HG03432 (cell line): ENCODE measurements at regions not wholly inside any gene's neighbourhood (a gene's known extent, or its start where the extent isn't known, plus 50 kb on each side); places are given as distances from the start of the nearest gene placed in this dataset.

Experiments used
- ATAC-seq: cut with Tn5 transposase; IDR thresholded peaks from one replicate; pipeline ENCODE4 v1.9.1; 2021; ENCODE audit warnings: mild to moderate bottlenecking, moderate library complexity; ENCODE audit not compliant: unreplicated experiment

DNA sequence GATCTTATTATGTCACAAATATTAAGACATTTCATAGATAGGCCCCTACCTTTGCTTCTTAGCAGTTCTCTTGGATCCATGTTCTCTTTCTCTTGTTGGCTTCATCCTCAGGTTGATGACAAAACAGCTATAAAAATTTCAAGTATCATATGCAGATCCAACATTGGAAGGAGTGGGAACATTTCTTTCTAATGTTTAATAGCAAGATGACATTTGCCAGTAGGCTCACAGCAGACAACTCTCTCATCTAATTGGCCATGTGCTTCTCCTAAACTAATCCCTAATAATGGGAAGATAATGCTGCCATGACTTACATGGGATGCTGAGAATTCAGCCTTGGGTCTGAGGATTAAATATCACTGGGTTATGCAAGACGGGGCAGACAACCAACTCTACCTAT is 485.5 kb upstream of the SEMA6A start:
- ATAC-seq = no peak

DNA sequence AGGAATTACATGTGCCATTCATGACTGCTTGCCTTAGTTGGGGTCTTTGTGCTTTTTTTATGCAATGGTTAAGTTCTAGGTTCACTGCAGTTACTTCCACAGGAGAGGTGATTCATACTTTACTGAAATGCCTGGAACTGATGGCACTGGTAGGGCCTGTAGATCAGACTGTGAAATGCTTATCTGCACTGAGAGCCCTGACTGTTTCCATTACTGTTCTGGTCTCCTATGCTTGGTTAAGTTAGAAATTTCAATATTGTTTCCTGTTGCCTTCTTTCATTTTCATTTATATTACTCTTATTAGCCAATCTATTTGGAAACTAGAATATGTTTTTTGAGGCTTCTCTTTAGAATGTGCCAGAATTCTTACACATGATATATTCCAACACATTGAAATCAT is 484.1 kb upstream of the SEMA6A start:
- peak; percentile 52 for ATAC-seq

DNA sequence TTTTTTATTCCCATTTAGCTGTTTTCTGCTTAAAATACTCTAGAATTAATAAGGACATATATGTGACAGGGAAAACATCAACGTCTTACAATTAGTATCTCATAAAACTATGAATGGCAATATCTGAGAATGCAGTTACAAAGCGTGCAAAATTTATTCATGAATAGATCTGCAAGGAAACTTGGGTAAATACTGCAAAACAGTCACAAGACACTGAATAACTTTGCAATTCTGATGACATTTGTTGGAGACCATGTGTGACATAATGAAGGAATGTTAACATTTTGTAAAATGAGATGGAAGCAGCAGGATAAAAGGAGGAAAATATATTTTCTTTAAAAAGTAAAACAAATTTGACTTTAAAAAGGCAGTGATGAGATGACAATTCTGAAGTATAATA is 480.9 kb upstream of the SEMA6A start:
- no peak for ATAC-seq

DNA sequence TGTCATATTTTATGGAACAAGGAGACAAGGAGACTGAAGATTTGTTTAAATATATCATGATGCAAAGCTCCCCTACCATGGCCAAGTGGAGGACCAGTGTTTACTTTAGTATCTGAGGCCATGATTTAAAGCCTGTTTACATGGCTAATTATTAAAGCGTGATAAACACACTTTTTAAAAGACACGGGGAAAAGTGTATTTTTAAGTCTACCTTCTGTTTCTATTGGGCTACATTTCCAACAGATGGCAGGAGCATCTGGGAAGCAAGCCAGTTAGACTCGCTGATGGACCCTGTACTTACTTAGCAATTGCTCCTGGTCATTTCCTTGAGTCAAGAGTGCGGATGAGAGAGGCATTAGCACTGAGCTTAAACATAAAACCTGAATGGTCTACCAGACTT is 480.3 kb upstream of the SEMA6A start:
- ATAC-seq = no peak

DNA sequence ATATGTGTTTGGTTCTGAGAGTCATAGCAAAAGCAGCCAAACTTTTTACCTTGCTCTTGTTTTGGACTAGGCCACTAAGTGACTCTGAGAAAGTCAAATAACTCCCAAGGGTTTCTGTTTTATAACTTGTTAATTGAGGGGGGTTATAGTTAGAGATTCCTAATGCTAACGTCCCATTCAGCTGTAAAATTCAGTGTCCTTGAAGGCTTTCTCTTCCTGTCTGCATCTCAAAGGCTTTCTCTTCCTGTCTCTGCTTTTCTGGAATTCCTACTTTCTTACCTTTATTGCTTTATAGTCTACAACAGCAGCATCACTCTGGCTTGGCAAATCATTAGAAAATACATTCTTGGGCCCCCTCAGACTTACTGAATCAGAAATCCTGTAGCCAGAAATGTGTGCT is 479.5 kb upstream of the SEMA6A start:
- ATAC-seq = no peak

DNA sequence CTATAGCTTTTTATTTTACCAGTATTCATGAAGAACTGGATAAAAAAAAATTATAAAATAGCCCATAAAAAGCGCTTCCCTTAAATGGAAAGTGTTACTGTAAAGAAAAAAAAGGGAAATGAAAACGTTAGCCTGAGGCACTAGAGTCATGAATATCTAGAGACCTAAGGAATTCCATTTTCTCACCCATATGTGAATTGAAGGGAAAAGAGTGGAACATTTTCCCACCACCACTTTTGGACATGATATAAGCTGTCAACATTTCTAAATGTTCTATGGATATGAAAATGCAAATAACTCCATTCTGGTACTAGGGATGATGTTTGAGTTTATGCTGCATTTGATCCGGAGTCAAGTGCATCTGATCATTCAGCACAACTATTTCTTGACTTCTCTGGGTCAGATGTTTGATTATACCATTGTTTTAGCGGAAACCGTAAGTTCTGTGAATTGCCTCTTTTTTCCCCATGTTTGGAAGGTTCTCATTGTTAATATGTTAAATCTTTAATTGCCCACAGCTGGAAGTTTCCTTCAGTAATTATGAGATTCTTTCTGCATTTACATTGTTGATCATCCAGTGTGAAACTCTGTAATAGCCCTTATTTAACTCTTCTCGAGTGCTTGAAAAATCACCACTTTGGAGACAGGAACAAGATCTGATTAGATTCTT is 467.4 kb upstream of the SEMA6A start:
- no peak for ATAC-seq

DNA sequence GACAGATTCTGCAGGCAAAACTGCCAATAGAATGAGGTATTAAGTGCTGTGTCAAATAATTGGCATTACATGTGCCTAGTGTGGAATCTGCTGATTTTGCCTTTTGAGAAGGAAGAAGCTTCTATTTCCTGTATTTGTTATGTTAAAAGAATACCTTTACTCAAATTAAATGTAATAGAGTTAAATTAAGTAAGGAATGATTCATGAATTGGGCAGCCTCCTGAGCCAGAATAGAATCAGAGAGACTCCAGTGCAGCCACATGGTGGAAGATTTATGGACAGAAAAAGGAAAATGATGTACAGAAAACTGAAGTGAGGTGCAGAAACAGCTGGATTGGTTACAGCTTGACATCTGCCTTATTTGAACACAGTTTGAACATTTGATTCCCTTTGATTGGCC is 464.4 kb upstream of the SEMA6A start:
- ATAC-seq = no peak

DNA sequence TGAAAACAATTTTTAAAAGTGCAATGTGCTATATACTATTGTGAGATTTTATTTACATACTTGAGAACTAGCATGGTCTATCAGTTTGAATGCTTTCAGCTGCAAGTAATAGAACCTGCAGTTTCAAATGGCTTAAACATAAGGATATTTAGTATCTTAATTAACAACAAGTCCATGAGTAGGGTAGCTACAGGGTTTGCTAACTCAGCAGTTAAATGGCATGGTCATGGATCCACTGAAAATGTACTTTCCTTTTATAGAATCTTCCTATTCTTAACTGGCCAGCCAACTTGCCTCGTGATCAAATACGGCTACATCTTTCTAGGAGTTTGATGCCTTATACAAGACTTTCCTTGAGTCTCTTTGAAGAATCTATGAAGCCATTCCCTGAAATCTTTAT is 452.8 kb upstream of the SEMA6A start:
- ATAC-seq = no peak

DNA sequence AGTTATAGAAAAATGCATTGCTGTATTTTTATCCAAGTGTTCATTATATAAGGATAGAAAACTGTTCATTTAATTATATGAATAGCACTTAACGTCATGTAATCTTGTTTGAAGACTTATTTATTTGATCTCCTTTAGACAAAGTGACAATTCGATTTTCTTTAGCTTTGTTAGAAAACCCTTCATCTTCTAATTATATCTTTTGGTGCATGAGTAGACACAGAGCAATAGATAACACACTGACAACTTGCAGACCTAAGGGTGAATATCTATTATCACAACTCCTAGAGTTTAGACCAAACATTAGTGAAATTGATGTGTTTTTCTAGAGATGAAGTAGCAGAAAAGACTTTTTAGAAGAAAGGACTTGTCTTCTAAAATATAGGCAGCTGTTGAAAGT is 446.4 kb upstream of the SEMA6A start:
- no peak for ATAC-seq

DNA sequence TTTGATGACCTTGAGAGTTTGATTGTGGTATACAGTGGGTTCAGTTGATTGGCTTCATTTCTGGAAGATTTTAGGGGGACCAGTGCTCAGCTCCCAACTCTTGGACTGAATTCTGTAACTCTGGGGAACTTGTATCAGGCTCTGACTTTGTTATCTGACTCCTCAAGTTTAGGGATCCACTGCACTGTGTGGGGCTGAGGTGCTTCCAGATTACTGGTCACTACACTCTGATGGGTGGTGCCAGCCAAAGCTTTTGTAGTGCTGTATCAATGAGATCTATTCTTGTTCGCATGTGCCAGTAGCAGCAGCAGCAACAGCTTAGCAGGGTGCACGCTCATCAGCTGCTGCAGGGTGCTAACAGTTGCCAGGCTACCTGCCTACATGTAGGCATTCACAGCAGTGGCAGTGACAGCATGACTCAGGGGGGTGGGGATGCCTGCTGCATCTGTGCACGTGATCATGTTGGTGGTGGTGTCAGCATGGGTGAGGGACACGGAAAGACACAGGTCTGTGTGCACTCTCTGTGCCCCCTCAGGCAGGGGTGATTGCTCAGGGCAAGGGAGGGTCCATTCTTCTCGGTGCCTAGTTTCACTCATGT is 438.8 kb upstream of the SEMA6A start:
- no peak for ATAC-seq

DNA sequence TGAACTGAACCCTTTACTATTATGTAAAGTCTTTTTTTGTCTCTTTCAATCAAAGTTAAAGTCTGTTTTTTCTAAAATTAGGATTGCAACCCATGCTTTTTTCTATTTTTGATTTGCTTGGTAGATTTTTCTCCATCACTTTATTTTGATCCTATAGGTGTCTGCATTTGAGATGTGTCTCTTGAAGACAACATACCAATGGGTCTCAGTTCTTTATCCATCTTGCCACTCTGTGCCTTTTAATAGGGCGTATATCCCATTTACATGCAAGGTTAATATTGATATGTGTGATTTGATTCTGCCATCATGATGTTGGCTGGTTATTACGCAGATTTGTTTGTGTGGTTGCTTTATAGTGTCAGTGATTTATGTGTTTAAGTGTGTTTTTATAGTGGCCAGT is 436.0 kb upstream of the SEMA6A start:
- no peak for ATAC-seq

DNA sequence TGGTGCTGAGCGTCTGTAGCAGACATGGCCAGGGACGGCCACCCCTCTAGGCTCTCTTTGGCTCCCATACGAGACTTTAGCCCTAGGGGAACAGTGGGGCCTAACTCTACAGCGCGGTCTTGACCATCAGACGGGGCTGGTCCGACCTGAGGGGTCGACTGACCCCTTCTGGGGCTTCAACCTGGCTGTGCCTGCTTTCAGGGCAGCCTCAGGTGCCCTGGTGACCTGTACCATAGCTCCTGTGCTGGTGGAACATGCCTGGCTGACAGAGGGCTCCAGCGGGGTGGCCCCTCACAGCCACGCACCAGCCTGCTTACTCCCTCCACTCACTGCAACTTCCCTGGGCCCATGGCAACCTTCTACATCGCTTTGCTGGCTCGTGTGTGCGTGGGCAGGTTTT is 423.4 kb upstream of the SEMA6A start:
- ATAC-seq = no peak

DNA sequence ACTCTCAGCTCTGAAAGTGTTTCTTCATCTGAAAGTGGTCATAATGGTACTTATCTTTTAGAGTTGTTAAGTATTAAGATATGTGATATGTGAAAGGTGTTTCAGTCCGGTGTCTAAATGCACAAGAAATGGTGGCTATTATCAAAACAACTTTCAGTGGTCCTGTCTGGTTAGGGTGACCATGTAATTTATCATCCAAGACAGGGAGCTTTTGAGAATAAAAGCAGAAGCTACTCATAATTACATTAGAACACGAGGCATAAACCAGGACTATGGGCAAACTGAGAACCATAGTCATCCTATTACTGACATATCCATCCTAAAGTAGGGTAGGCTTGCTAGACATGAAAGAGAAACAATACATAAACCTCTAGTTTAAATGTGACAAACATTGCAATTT is 418.1 kb upstream of the SEMA6A start:
- no peak for ATAC-seq

DNA sequence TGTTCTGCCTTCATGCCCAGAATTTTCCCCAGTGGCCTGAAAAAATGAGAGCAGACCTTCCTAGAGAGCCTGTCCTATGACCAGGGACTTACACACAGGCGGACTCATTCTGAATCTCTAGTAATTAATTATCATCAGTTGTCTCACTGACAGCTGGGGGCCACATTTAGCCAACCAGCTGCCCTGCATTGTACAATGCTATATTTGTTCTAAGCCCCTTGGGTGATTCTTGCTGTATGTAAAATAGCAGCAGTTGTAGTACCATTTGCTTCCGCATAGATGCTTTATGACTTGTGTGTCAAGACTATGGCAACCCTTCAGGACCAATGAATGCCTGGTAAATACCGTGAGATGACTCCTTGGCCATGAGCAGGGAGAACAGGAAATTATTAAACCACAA is 415.4 kb upstream of the SEMA6A start:
- no peak for ATAC-seq

DNA sequence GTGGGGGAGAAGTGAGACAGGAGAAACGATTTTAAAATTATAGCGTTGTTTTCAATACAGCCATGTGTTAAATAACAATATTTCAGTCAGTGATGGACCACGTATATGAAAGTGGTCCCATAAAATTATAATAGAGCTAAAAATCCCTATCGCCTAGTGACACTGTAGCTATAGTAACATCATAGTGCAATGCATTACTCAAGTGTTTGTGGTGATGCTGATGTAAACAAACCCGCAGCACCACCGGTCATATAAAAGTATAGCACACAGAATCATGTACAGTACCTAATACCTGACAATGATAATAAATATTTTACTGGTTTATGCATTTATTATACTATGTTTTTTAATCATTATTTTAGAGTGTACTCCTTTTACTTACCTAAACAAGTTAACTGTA is 407.4 kb upstream of the SEMA6A start:
- no peak for ATAC-seq

DNA sequence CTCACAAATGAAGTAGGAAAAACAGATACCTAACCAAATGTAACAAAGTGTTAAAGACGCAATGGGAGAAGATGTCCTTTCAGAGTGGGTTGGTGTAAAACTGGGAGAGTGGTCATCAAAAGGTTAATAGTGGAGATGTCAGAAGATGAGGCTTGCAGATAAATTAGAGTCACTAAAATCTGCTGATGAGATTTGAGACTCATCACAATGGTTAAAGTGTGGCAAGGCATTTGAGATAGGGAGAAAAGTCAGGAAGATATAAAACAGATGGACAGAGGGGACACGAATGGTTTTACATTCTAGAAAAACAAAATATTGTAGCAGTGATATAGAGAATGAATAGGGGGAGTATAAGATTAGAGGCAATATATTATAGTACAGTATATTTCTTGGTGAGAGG is 406.0 kb upstream of the SEMA6A start:
- no peak for ATAC-seq

DNA sequence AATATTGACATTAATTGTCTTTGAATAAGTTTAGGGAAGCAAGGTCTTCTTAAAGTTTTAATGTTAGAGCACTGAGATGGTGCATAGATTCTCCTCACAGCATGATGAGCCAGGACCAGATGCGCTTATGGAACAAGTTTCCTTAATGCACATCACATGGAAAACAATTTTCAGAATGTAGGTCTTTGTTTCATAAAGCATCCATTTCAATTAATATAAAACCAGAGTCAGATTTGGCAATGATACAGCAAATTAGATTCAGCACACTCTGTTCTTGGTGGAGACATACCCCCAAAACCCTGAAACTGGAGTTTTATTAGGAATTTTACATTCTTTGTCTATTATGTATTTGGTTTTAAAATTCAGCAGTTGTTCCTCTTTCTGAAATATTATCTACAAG is 402.1 kb upstream of the SEMA6A start:
- ATAC-seq = no peak

DNA sequence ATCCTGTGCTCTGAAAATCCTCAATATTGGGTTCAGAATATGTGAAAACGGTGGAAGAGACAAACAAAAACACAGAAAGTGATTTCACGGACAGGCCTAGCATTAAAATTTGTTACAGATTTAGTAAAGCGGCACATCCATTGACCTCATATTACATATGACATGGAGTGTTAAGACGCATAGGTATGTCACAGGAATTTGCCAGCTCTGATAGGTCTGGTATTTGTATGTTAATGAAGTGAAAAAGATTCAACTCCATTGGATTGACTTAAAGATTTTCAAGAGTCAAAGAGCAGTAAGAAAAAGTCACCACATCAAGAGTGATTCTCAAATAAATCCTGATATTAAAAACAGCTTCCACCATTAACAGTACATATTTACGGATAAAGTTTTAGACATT is 396.5 kb upstream of the SEMA6A start:
- ATAC-seq = no peak

DNA sequence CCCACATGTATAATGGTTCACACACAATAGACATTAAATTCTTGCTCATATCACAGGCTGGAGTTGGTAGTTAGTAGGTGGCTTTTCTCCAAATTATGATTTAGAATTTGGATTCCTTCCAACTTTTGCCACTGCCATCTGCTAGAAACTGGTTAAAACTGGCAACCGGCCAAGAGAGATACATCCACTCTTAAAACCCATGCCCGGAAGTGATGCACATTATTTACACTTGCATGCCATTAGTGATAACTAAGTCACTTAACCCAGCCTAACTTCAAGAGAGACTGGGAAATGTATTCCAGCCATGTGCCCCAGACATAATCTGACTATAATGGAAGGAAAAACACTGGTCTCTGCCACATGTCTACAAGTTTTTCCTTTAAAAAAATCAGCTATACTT is 395.7 kb upstream of the SEMA6A start:
- ATAC-seq = no peak

DNA sequence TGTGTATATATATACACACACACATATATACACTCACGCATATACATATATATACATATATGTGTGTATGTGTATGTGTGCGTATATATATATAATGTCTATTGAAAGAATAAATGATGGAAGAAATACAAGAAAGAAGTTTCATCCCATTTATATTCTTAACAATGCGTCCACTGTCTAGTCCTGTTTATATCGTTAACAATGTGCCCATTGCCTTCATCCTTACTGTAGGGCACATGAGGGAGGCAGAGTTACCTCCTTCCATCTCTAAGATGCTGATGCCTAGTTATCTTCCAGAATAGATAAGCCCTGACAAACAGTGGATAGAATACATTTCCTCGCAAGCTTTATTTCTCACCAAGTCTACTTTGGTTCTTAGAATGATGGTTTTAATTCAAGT is 389.8 kb upstream of the SEMA6A start:
- no peak for ATAC-seq

DNA sequence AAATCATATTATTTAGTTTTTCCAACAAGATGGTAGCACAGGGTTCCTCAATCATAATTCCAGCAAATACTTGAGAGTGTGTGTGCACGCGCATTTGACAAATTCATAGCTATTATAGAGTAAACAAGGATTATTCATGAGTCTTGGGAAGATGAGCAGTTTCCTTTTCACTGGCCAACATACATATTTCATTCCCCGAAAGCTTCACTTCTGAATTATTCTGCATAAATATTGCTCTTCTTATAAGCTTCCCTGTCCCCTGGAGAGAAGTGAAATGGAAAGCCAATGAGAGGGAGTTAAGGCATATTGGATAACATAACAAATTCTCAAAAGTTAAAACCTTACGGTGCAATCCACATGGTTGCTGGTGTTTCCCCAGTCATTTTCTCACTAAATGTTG is 386.4 kb upstream of the SEMA6A start:
- no peak for ATAC-seq

DNA sequence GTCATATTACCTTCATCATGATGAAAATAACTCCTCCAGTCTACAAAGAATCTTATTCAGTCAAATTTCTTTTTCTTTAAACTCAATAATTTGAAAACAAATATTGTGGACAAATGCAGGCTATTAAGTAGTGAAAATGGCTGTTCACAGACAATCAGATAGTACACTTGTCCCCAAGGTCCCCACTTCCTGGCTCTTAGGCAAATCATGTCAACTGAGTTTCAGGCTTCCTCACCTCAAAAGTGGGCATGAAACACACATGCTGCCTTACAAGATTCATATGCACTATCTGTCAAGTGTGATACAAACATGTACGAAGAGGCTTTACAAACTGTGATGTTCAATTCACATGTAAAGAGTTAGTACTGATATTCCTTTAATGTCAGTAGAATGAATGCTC is 385.2 kb upstream of the SEMA6A start:
- no peak for ATAC-seq

DNA sequence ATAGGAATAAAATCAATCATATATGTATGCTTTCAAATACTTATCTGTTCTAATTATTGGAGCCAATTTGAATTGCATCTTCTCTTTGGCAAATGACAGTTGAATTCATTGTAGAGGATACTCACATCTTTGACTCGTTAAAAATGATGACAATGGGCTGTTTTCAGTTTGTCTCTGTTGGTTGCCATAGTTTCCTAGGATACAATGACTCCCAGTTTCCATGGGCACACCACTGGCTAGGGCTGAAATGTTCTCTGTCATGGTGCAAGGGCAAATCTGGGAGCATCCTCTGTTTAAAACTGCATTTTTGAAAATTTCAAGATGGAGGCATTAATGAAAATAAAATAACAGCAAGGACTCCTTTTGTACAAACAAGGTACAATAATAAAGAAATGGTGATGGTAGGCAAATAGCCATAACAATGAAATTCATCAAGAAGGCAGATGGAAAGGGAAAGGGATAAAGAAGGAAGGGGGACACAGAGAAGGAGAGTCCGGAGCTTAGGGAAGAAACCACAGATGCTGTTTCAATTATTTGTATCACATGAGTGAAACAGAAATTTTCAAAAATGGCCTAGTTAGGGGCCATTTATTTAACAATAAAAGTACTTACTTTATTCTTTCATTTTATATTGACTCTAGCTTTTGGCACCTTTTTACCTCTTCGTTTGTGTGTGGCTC is 378.8 kb upstream of the SEMA6A start:
- ATAC-seq = no peak
